Kidney tubule cell (primary cell): ENCODE measurements at regions not wholly inside any gene's neighbourhood (a gene's known extent, or its start where the extent isn't known, plus 50 kb on each side); places are given as distances from the start of the nearest gene placed in this dataset.

Experiments
- DNase-seq: peaks from one replicate; pipeline ENCODE4 v3.0.0-alpha.2; 2018; ENCODE audit warnings: low spot score

GRCh38 chr2:222058819-222059445 lies 239.9 kb downstream of the PAX3 start:
- no peak for DNase-seq

GRCh38 chr2:222057347-222058073 lies 241.3 kb downstream of the PAX3 start:
- peak; percentile 8 for DNase-seq

- DNase-seq = no peak
These were observed 243.5 kb downstream of the PAX3 start for GRCh38 chr2:222055328-222055727.

GRCh38 chr2:222054813-222055212 lies 244.0 kb downstream of the PAX3 start:
- no peak for DNase-seq

- no peak for DNase-seq
These were observed 245.8 kb downstream of the PAX3 start for GRCh38 chr2:222052934-222053367.

- DNase-seq = peak; percentile 17
These were observed 247.8 kb downstream of the PAX3 start for GRCh38 chr2:222050981-222051380.

- DNase-seq = no peak
These were observed 248.9 kb downstream of the PAX3 start for GRCh38 chr2:222049946-222050345.

- DNase-seq = no peak
These were observed 254.9 kb downstream of the PAX3 start for GRCh38 chr2:222043897-222044296.

GRCh38 chr2:222042666-222043065 lies 256.1 kb downstream of the PAX3 start:
- DNase-seq = no peak

- DNase-seq = no peak
These were observed 258.5 kb downstream of the PAX3 start for GRCh38 chr2:222040333-222040732.

GRCh38 chr2:222039821-222040220 lies 259.0 kb downstream of the PAX3 start:
- DNase-seq = no peak

GRCh38 chr2:222038067-222038802 lies 260.6 kb downstream of the PAX3 start:
- peak; percentile 20 for DNase-seq

GRCh38 chr2:222037211-222037610 lies 261.6 kb downstream of the PAX3 start:
- DNase-seq = no peak

GRCh38 chr2:222034058-222034457 lies 264.7 kb downstream of the PAX3 start:
- no peak for DNase-seq

- no peak for DNase-seq
These were observed 265.3 kb downstream of the PAX3 start for GRCh38 chr2:222033541-222033940.

GRCh38 chr2:222025881-222026271 lies 272.9 kb downstream of the PAX3 start:
- DNase-seq = no peak

GRCh38 chr2:222024932-222025880 lies 273.6 kb downstream of the PAX3 start:
- DNase-seq = peak; percentile 51

GRCh38 chr2:222017252-222017850 lies 281.4 kb downstream of the PAX3 start:
- DNase-seq = no peak

- DNase-seq = no peak
These were observed 284.9 kb downstream of the PAX3 start for GRCh38 chr2:222013889-222014288.

- DNase-seq = peak; percentile 95
These were observed 298.5 kb downstream of the PAX3 start for GRCh38 chr2:222000326-222000725.

GRCh38 chr2:221999717-222000116 lies 299.1 kb downstream of the PAX3 start:
- DNase-seq = peak; percentile 59
